ENCODE measurements at regions not wholly inside any gene's neighbourhood (a gene's known extent, or its start where the extent isn't known, plus 50 kb on each side); places are given as distances from the start of the nearest gene placed in this dataset.

GRCh38 chr10:21230219-21230618 lies 295.3 kb downstream of the SKIDA1 start:
- TF ChIP-seq FOXM1 (IDR thresholded peaks at IDR 0.05; ENCODE audit: low read depth, low read length) = no peak
- no peak for TF ChIP-seq PBX3 (IDR thresholded peaks at IDR 0.05; ENCODE audit: insufficient replicate concordance, low read depth, low read length)
- TF ChIP-seq, protein P1, sequence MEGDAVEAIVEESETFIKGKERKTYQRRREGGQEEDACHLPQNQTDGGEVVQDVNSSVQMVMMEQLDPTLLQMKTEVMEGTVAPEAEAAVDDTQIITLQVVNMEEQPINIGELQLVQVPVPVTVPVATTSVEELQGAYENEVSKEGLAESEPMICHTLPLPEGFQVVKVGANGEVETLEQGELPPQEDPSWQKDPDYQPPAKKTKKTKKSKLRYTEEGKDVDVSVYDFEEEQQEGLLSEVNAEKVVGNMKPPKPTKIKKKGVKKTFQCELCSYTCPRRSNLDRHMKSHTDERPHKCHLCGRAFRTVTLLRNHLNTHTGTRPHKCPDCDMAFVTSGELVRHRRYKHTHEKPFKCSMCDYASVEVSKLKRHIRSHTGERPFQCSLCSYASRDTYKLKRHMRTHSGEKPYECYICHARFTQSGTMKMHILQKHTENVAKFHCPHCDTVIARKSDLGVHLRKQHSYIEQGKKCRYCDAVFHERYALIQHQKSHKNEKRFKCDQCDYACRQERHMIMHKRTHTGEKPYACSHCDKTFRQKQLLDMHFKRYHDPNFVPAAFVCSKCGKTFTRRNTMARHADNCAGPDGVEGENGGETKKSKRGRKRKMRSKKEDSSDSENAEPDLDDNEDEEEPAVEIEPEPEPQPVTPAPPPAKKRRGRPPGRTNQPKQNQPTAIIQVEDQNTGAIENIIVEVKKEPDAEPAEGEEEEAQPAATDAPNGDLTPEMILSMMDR (IDR thresholded peaks at IDR 0.05 in 2 of 3, conservative IDR thresholded peaks at IDR 0.05 in 1 of 3; ENCODE audit: control insufficient read depth in 2 of 3, extremely low read depth in 1 of 3, insufficient read depth in 1 of 3, low read depth in 3 of 3, low read length in 3 of 3) = no peak
- no peak for TF ChIP-seq EGR1 (IDR thresholded peaks at IDR 0.05; ENCODE audit: borderline replicate concordance in 1 of 2, low read depth in 2 of 2, low read length in 2 of 2)
